ENCODE measurements at regions not wholly inside any gene's neighbourhood (a gene's known extent, or its start where the extent isn't known, plus 50 kb on each side); places are given as distances from the start of the nearest gene placed in this dataset.
A peak's percentile ranks its signal among the peaks of the same experiment; 100 is the strongest.

GRCh38 chr16:27723711-27724481 is 174.0 kb downstream of the KATNIP start:
- H3K27ac ChIP-seq (ENCODE audit: poor library complexity, severe bottlenecking) = no peak overlapping the region
- no peaks in the 10 kb centered on the region for H3K36me3 ChIP-seq (ENCODE audit: low read depth)
- no peak overlapping the region for H3K4me3 ChIP-seq (ENCODE audit: severe bottlenecking)
- TF ChIP-seq, protein P1, sequence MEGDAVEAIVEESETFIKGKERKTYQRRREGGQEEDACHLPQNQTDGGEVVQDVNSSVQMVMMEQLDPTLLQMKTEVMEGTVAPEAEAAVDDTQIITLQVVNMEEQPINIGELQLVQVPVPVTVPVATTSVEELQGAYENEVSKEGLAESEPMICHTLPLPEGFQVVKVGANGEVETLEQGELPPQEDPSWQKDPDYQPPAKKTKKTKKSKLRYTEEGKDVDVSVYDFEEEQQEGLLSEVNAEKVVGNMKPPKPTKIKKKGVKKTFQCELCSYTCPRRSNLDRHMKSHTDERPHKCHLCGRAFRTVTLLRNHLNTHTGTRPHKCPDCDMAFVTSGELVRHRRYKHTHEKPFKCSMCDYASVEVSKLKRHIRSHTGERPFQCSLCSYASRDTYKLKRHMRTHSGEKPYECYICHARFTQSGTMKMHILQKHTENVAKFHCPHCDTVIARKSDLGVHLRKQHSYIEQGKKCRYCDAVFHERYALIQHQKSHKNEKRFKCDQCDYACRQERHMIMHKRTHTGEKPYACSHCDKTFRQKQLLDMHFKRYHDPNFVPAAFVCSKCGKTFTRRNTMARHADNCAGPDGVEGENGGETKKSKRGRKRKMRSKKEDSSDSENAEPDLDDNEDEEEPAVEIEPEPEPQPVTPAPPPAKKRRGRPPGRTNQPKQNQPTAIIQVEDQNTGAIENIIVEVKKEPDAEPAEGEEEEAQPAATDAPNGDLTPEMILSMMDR (IDR thresholded peaks at IDR 0.05; ENCODE audit: poor library complexity, severe bottlenecking) = no peak
- no peaks in the 10 kb centered on the region for H3K9me3 ChIP-seq (ENCODE audit: severe bottlenecking)
- no peak; the same call in 2 of the 3 replicates for ATAC-seq (ENCODE audit: low read depth)
- no peaks in the 10 kb centered on the region for H3K4me1 ChIP-seq (ENCODE audit: insufficient read depth, poor library complexity, severe bottlenecking)
- no peaks in the 10 kb centered on the region for H3K27me3 ChIP-seq (ENCODE audit: insufficient read depth, poor library complexity, severe bottlenecking)
- no peak for DNase-seq (ENCODE audit: low spot score)

GRCh38 chr16:27724482-27725235 is 174.7 kb downstream of the KATNIP start:
- ATAC-seq (ENCODE audit: low read depth) (no peak), DNase-seq (ENCODE audit: low spot score) (no peak)
- Histone ChIP-seq H3K36me3 (ENCODE audit: low read depth) (no peaks in the 10 kb centered on the region), H3K4me1 (ENCODE audit: insufficient read depth, poor library complexity, severe bottlenecking) (no peaks in the 10 kb centered on the region), H3K27me3 (ENCODE audit: insufficient read depth, poor library complexity, severe bottlenecking) (no peaks in the 10 kb centered on the region), H3K4me3 (ENCODE audit: severe bottlenecking) (no peak overlapping the region), H3K9me3 (ENCODE audit: severe bottlenecking) (no peaks in the 10 kb centered on the region), H3K27ac (ENCODE audit: poor library complexity, severe bottlenecking) (no peak overlapping the region)
- TF ChIP-seq, protein P1 (IDR thresholded peaks at IDR 0.05; ENCODE audit: poor library complexity, severe bottlenecking) = no peak

DNA sequence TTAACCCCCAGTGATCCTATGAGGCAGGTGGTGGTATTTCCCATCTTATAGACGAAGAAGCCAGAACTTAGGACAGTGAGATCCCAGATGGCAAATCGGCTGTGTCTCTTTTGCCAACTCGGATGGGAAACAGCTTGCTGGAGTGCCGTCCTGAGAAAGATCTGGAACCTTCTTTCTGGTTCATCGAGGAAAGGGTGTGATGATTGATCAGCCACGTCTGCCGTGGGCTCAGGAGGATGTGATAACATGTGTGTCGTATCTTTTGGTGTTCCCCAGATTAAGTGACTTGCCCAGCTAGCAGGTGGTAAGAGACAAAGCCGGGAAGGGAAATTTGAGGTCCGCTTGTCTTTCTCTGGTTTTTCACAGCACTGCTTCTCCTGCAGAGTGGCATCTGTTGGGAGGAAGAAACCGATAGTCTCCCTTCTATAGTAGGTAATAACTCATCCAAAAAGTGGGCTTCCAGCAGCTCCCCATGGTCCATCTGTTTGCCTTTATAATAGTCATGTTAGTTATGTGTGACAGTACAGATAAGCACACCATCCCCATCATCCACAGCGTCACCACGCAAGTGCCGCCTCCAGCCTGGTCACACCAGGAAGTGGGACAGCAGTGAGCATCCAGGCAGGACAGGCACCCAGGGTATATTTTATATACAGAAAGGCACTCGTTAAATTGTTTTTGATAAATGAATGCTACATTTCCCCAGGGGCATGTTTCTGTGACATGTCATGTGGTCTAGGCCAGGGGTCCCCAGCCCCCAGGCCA is 175.5 kb downstream of the KATNIP start:
- ATAC-seq (ENCODE audit: low read depth) (no peak), DNase-seq (ENCODE audit: low spot score) (no peak)
- no peaks in the 10 kb centered on the region for H3K36me3 ChIP-seq (ENCODE audit: low read depth)

GRCh38 chr16:27726621-27727261 is 176.8 kb downstream of the KATNIP start:
- Histone ChIP-seq H3K36me3 (ENCODE audit: low read depth) (no peaks in the 10 kb centered on the region), H3K4me3 (ENCODE audit: severe bottlenecking) (no peak overlapping the region), H3K4me1 (ENCODE audit: insufficient read depth, poor library complexity, severe bottlenecking) (no peaks in the 10 kb centered on the region), H3K27ac (ENCODE audit: poor library complexity, severe bottlenecking) (no peak overlapping the region), H3K27me3 (ENCODE audit: insufficient read depth, poor library complexity, severe bottlenecking) (no peaks in the 10 kb centered on the region), H3K9me3 (ENCODE audit: severe bottlenecking) (no peaks in the 10 kb centered on the region)
- TF ChIP-seq, protein P1 (IDR thresholded peaks at IDR 0.05; ENCODE audit: poor library complexity, severe bottlenecking) = no peak
- DNase-seq (ENCODE audit: low spot score) = no peak
- ATAC-seq (ENCODE audit: low read depth) = peak; percentile 28; the same call in 1 of the 3 replicates

More for the DNA sequence above, 175.5 kb downstream of the KATNIP start:
- H3K4me3 ChIP-seq (ENCODE audit: severe bottlenecking) = no peak overlapping the region
- H3K27me3 ChIP-seq (ENCODE audit: insufficient read depth, poor library complexity, severe bottlenecking) = no peaks in the 10 kb centered on the region
- H3K9me3 ChIP-seq (ENCODE audit: severe bottlenecking) = no peaks in the 10 kb centered on the region
- no peaks in the 10 kb centered on the region for H3K4me1 ChIP-seq (ENCODE audit: insufficient read depth, poor library complexity, severe bottlenecking)
- TF ChIP-seq, protein P1 (IDR thresholded peaks at IDR 0.05; ENCODE audit: poor library complexity, severe bottlenecking) = no peak
- no peak overlapping the region for H3K27ac ChIP-seq (ENCODE audit: poor library complexity, severe bottlenecking)

All from RWPE2 (cell line).